GM12865 (cell line): ENCODE measurements at regions not wholly inside any gene's neighbourhood (a gene's known extent, or its start where the extent isn't known, plus 50 kb on each side); places are given as distances from the start of the nearest gene placed in this dataset.

Source experiments
- DNase-seq: peaks from one replicate; pipeline ENCODE4 v3.0.0; 2010; ENCODE audit warnings: low read depth
- H3K4me3 ChIP-seq: 2 replicates; pipeline ENCODE4 v1.5.1; 2011; ENCODE audit warnings: mild to moderate bottlenecking, low read depth, low read length, control low read depth
- CTCF ChIP-seq: IDR thresholded peaks from 2 replicates; pipeline ENCODE4 v1.5.1; 2011; ENCODE audit warnings: low read length, control low read depth, low read depth, inconsistent platforms; ENCODE audit not compliant: insufficient read depth; ENCODE audit errors: missing control alignments

GRCh38 chr18:75588412-75588811 is 160.9 kb upstream of the SMIM21 start:
- H3K4me3 ChIP-seq: no peak overlapping the region
- TF ChIP-seq CTCF: no peak
- no peak for DNase-seq

- no peak for DNase-seq
- no peak for TF ChIP-seq CTCF
- no peak overlapping the region for H3K4me3 ChIP-seq
These were observed 159.6 kb upstream of the SMIM21 start for GRCh38 chr18:75587131-75587530.

- H3K4me3 ChIP-seq: no peak overlapping the region
- DNase-seq: no peak
- TF ChIP-seq CTCF: no peak
These were observed 158.8 kb upstream of the SMIM21 start for GRCh38 chr18:75586130-75586889.

GRCh38 chr18:75582940-75583339 is 155.4 kb upstream of the SMIM21 start:
- no peak overlapping the region for H3K4me3 ChIP-seq
- no peak for TF ChIP-seq CTCF
- DNase-seq: no peak

GRCh38 chr18:75582406-75582821 is 154.9 kb upstream of the SMIM21 start:
- no peak overlapping the region for H3K4me3 ChIP-seq
- TF ChIP-seq CTCF: no peak
- no peak for DNase-seq

- TF ChIP-seq CTCF: no peak
- H3K4me3 ChIP-seq: no peak overlapping the region
- no peak for DNase-seq
These were observed 154.0 kb upstream of the SMIM21 start for GRCh38 chr18:75581336-75582131.
